OCI-LY1 (cell line): ENCODE measurements at regions not wholly inside any gene's neighbourhood (a gene's known extent, or its start where the extent isn't known, plus 50 kb on each side); places are given as distances from the start of the nearest gene placed in this dataset.

Experiments used
- EZH2 ChIP-seq: fragments of 200-600 bp; sonication (generic), shearing (Covaris generic); IDR thresholded peaks from 2 replicates; pipeline ENCODE4 v1.8.0; 2017; ENCODE audit warnings: borderline replicate concordance, mixed run types, mild to moderate bottlenecking, antibody characterized with exemption, low read length, moderate library complexity, mixed read lengths
- TF ChIP-seq, protein P1 (sequence below): fragments of 200-600 bp; sonication (generic), shearing (Covaris generic); IDR thresholded peaks from 2 replicates; pipeline ENCODE4 v1.5.1; 2017; ENCODE audit warnings: mild to moderate bottlenecking, antibody characterized with exemption, low read length, moderate library complexity, mixed read lengths

DNA sequence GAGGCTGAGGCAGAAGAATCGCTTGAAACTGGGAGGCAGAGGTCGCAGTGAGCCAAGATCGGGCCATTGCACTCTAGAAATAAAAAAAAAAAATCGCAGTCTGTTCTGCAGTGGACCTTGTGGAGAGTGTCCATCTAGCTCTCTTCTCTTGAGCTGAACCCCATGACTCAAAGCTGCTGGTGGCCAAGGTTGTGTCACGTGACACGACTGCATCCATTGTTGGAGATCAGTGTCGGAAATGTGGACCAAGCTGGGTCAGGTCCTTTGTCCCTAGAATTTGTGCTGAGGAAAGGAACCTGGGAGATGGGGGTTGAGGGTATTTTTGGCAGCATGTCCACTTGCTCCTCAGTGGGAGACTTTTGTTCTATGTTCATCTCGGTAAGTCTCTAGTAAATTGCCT, 564.8 kb upstream of the CDH4 start:
- TF ChIP-seq, protein P1, sequence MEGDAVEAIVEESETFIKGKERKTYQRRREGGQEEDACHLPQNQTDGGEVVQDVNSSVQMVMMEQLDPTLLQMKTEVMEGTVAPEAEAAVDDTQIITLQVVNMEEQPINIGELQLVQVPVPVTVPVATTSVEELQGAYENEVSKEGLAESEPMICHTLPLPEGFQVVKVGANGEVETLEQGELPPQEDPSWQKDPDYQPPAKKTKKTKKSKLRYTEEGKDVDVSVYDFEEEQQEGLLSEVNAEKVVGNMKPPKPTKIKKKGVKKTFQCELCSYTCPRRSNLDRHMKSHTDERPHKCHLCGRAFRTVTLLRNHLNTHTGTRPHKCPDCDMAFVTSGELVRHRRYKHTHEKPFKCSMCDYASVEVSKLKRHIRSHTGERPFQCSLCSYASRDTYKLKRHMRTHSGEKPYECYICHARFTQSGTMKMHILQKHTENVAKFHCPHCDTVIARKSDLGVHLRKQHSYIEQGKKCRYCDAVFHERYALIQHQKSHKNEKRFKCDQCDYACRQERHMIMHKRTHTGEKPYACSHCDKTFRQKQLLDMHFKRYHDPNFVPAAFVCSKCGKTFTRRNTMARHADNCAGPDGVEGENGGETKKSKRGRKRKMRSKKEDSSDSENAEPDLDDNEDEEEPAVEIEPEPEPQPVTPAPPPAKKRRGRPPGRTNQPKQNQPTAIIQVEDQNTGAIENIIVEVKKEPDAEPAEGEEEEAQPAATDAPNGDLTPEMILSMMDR, result no peak
- TF ChIP-seq EZH2, result no peak
